ENCODE measurements at regions not wholly inside any gene's neighbourhood (a gene's known extent, or its start where the extent isn't known, plus 50 kb on each side); places are given as distances from the start of the nearest gene placed in this dataset.

DNA sequence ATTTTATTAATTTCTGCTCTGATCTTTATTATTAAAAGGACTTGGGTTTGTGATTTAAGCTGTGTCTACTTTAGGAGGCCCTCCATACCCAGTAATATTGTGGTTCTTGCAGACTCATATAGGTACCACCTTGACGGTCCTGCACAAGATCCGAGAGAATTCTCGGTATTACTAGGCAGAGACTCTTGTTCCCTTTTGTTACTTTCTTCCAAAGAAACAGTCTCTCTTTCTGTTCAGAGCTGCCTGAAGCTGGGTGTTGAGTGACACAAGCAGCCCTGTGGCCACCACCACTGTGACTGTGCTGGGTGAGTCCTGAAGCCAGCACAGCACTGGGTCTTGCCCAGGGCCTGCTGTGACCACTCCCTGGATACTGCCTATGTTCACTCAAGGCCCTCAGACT lies 666.6 kb downstream of the SEMA5A start:
- TF ChIP-seq CTCF (IDR thresholded peaks at IDR 0.05; ENCODE audit: low read depth, low read length) (no peak), EZH2phosphoT487 (IDR thresholded peaks at IDR 0.05; ENCODE audit: low read depth) (no peak)
